ENCODE measurements at regions not wholly inside any gene's neighbourhood (a gene's known extent, or its start where the extent isn't known, plus 50 kb on each side); places are given as distances from the start of the nearest gene placed in this dataset.

DNA sequence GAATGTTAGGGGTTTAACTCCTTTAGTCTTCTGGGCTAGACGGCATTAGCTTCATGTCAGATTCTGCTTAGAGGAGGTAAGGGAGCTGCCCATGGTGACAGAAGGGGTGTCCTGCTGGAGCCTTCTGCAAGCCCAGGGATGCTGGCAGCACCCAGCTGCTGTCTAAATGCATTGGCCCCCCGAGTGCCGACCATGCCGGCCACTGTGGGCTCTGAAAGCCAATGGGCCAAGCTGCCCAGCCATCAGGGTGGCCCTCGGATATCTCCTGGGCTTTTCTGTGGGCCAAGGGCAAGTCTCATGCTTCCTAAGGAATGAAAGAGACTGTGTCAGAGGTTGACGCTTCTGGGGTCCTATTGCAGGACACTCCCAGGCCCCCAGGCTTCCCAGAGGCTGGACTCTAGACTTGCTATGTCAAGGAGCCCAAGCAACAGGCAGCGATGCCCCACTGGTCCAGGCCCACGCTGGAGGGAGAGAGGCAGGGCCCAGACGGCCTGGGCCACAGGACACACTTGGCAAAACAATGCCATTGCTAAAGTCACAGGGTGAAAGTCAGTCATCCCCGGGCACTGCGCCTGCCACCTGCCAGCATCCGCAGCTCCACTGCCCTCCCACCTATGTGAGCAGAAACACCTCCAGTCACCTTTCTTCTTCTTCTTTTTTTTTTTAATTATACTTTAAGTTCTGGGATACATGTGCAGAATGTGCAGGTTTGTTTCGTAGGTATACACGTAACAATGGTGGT lies 160.2 kb upstream of the GPR12 start:
- TF ChIP-seq, protein P1, sequence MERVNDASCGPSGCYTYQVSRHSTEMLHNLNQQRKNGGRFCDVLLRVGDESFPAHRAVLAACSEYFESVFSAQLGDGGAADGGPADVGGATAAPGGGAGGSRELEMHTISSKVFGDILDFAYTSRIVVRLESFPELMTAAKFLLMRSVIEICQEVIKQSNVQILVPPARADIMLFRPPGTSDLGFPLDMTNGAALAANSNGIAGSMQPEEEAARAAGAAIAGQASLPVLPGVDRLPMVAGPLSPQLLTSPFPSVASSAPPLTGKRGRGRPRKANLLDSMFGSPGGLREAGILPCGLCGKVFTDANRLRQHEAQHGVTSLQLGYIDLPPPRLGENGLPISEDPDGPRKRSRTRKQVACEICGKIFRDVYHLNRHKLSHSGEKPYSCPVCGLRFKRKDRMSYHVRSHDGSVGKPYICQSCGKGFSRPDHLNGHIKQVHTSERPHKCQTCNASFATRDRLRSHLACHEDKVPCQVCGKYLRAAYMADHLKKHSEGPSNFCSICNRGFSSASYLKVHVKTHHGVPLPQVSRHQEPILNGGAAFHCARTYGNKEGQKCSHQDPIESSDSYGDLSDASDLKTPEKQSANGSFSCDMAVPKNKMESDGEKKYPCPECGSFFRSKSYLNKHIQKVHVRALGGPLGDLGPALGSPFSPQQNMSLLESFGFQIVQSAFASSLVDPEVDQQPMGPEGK (CRISPR knock-in tag; IDR thresholded peaks at IDR 0.05; ENCODE audit: borderline replicate concordance) = no peak
- TF ChIP-seq BACH2 (CRISPR knock-in tag; IDR thresholded peaks at IDR 0.05; ENCODE audit: borderline replicate concordance) (no peak), TCF4 (CRISPR knock-in tag; IDR thresholded peaks at IDR 0.05; ENCODE audit: borderline replicate concordance) (no peak), ARNTL (CRISPR knock-in tag; IDR thresholded peaks at IDR 0.05; ENCODE audit: borderline replicate concordance, low read depth) (no peak), ZFP30 (CRISPR knock-in tag; IDR thresholded peaks at IDR 0.05) (no peak)
- TF ChIP-seq, protein P2, sequence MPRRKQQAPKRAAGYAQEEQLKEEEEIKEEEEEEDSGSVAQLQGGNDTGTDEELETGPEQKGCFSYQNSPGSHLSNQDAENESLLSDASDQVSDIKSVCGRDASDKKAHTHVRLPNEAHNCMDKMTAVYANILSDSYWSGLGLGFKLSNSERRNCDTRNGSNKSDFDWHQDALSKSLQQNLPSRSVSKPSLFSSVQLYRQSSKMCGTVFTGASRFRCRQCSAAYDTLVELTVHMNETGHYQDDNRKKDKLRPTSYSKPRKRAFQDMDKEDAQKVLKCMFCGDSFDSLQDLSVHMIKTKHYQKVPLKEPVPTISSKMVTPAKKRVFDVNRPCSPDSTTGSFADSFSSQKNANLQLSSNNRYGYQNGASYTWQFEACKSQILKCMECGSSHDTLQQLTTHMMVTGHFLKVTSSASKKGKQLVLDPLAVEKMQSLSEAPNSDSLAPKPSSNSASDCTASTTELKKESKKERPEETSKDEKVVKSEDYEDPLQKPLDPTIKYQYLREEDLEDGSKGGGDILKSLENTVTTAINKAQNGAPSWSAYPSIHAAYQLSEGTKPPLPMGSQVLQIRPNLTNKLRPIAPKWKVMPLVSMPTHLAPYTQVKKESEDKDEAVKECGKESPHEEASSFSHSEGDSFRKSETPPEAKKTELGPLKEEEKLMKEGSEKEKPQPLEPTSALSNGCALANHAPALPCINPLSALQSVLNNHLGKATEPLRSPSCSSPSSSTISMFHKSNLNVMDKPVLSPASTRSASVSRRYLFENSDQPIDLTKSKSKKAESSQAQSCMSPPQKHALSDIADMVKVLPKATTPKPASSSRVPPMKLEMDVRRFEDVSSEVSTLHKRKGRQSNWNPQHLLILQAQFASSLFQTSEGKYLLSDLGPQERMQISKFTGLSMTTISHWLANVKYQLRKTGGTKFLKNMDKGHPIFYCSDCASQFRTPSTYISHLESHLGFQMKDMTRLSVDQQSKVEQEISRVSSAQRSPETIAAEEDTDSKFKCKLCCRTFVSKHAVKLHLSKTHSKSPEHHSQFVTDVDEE (CRISPR knock-in tag; IDR thresholded peaks at IDR 0.05) = no peak

All from SK-N-SH treated with all-trans-retinoic acid at 6 μM for 48 hours (cell line).